H1 (cell line): ENCODE measurements at regions not wholly inside any gene's neighbourhood (a gene's known extent, or its start where the extent isn't known, plus 50 kb on each side); places are given as distances from the start of the nearest gene placed in this dataset.

Source experiments
- CTCF ChIA-PET: fragments of 300-600 bp; sonication (Branson Sonifier 250); formaldehyde crosslinking; loops from one replicate; lab custom pipeline; 2021; ENCODE audit not compliant: partially characterized antibody; lab: Charles Lee
- POLR2A ChIA-PET: fragments of 300-600 bp; sonication (Branson Sonifier 250); formaldehyde crosslinking; loops from one replicate; lab custom pipeline; 2021; ENCODE audit warnings: inconsistent platforms; ENCODE audit not compliant: partially characterized antibody; lab: Charles Lee
- DNase-seq, 2 experiments: peaks; one replicate each; pipeline versions ENCODE4 v3.0.0 to v3.0.0-alpha.2; 2010 to 2022; ENCODE audit warnings: low spot score in 2 of 2, low read depth in 1 of 2, mixed read lengths in 1 of 2
- FAIRE-seq: peaks from 2 replicates; lab custom pipeline; 2011; peaks lifted over from hg19 to GRCh38; lab: Jason Lieb, UNC
- H2AFZ ChIP-seq: 2 replicates; pipeline ENCODE4 v1.8.1; 2012; ENCODE audit warnings: low read length, inconsistent platforms
- H2AK5ac ChIP-seq: 2 replicates; pipeline ENCODE4 v1.6.1; 2013; ENCODE audit warnings: low read depth, low read length
- H2BK120ac ChIP-seq: replicated peaks from 2 replicates; pipeline ENCODE3; 2013; ENCODE audit warnings: low read depth, low read length, inconsistent platforms
- H2BK12ac ChIP-seq: 2 replicates; pipeline ENCODE4 v1.6.1; 2013; ENCODE audit warnings: low read depth, low read length
- H2BK15ac ChIP-seq: 2 replicates; pipeline ENCODE4 v1.6.1; 2013; ENCODE audit warnings: low read length
- H2BK20ac ChIP-seq: 2 replicates; pipeline ENCODE4 v1.6.1; 2013; ENCODE audit warnings: low read length
- H2BK5ac ChIP-seq: 2 replicates; pipeline ENCODE4 v1.6.1; 2013; ENCODE audit warnings: low read depth, low read length
- H3K14ac ChIP-seq: 2 replicates; pipeline ENCODE4 v1.6.1; 2013; ENCODE audit warnings: inconsistent platforms; ENCODE audit not compliant: insufficient read length
- H3K18ac ChIP-seq: 2 replicates; pipeline ENCODE4 v1.6.1; 2013; ENCODE audit warnings: low read length; ENCODE audit errors: extremely low read depth
- H3K23ac ChIP-seq: 2 replicates; pipeline ENCODE4 v1.6.1; 2013; ENCODE audit warnings: inconsistent platforms; ENCODE audit not compliant: insufficient read length
- H3K23me2 ChIP-seq: 2 replicates; pipeline ENCODE4 v1.6.1; 2013; ENCODE audit warnings: low read depth, low read length
- H3K27ac ChIP-seq: 2 replicates; pipeline ENCODE4 v1.6.1; 2011; ENCODE audit warnings: low read depth, low read length, inconsistent platforms
- H3K27me3 ChIP-seq, 4 experiments: replicated peaks in 1 of 4; 1 replicate in 1 of 4; 2 replicates in 3 of 4; pipeline versions ENCODE4 v1.6.1 to v1.8.1; 2011 to 2013; ENCODE audit warnings: low read length in 3 of 4, mild to moderate bottlenecking in 3 of 4, inconsistent platforms in 2 of 4, mixed read lengths in 2 of 4, moderate library complexity in 1 of 4; ENCODE audit not compliant: control insufficient read depth in 3 of 4, insufficient read depth in 3 of 4; ENCODE audit errors: extremely low read depth in 1 of 4
- H3K36me3 ChIP-seq, 4 experiments: 2 replicates each; pipeline versions ENCODE4 v1.6.1 to v1.8.1; 2011 to 2013; ENCODE audit warnings: mild to moderate bottlenecking in 4 of 4, low read length in 3 of 4, moderate library complexity in 2 of 4, control low read depth in 1 of 4, inconsistent platforms in 1 of 4; ENCODE audit not compliant: insufficient read depth in 4 of 4, control insufficient read depth in 2 of 4
- H3K4ac ChIP-seq: replicated peaks from 2 replicates; pipeline ENCODE3; 2013; ENCODE audit warnings: low read length, low read depth, mixed read lengths, inconsistent platforms; ENCODE audit not compliant: insufficient read length
- H3K4me1 ChIP-seq, 4 experiments: replicated peaks in 1 of 4; 1 replicate in 1 of 4; 2 replicates in 3 of 4; pipeline versions ENCODE4 v1.6.1 to v1.8.1; 2011 to 2013; ENCODE audit warnings: low read length in 3 of 4, inconsistent platforms in 2 of 4, mixed read lengths in 1 of 4; ENCODE audit not compliant: insufficient read depth in 4 of 4, control insufficient read depth in 3 of 4
- H3K4me2 ChIP-seq, 2 experiments: 2 replicates each; pipeline versions ENCODE4 v1.6.1 to v1.8.1; 2011 to 2013; ENCODE audit warnings: low read depth in 2 of 2, low read length in 2 of 2, control low read depth in 1 of 2, inconsistent platforms in 1 of 2, mild to moderate bottlenecking in 1 of 2; ENCODE audit not compliant: insufficient read depth in 1 of 2
- H3K4me3 ChIP-seq, 4 experiments: fragments of 200-600, 300-600 bp in 1 of 4; sonication (generic), shearing (Covaris generic), sonication (Bioruptor Twin) in 1 of 4; 2 replicates each; pipeline versions ENCODE4 v1.5.1 to v1.8.1; 2011 to 2016; ENCODE audit warnings: low read length in 4 of 4, low read depth in 3 of 4, control low read depth in 2 of 4, inconsistent platforms in 2 of 4, mild to moderate bottlenecking in 2 of 4, mixed read lengths in 1 of 4, moderate library complexity in 1 of 4; ENCODE audit not compliant: insufficient read depth in 2 of 4; ENCODE audit errors: extremely low read depth in 1 of 4
- H3K56ac ChIP-seq: replicated peaks from 2 replicates; pipeline ENCODE3; 2013; ENCODE audit warnings: low read depth, mild to moderate bottlenecking, mixed read lengths, low read length, inconsistent platforms; ENCODE audit not compliant: insufficient read length
- H3K79me1 ChIP-seq: 2 replicates; pipeline ENCODE4 v1.6.1; 2013; ENCODE audit warnings: low read depth, low read length, control low read depth
- H3K79me2 ChIP-seq, 2 experiments: 2 replicates each; pipeline versions ENCODE4 v1.6.1 to v1.8.1; 2012 to 2013; ENCODE audit warnings: low read length in 2 of 2, mild to moderate bottlenecking in 2 of 2, inconsistent platforms in 1 of 2; ENCODE audit not compliant: insufficient read depth in 2 of 2, control insufficient read depth in 1 of 2
- H3K9ac ChIP-seq, 4 experiments: replicated peaks in 1 of 4; 1 replicate in 1 of 4; 2 replicates in 3 of 4; pipeline versions ENCODE4 v1.6.1 to v1.8.1; 2011 to 2013; ENCODE audit warnings: low read depth in 3 of 4, low read length in 3 of 4, control low read depth in 2 of 4, mild to moderate bottlenecking in 2 of 4, moderate library complexity in 2 of 4, inconsistent platforms in 1 of 4; ENCODE audit errors: extremely low read depth in 1 of 4
- H3K9me3 ChIP-seq, 2 experiments: 2 replicates each; pipeline versions ENCODE4 v1.6.1 to v1.8.1; 2012 to 2013; ENCODE audit warnings: mild to moderate bottlenecking in 2 of 2, moderate library complexity in 2 of 2, control low read depth in 1 of 2, inconsistent platforms in 1 of 2, low read depth in 1 of 2, low read length in 1 of 2, mixed read lengths in 1 of 2; ENCODE audit not compliant: insufficient read depth in 2 of 2
- H4K20me1 ChIP-seq, 2 experiments: replicated peaks in 1 of 2; 2 replicates each; pipeline versions ENCODE3 to v1.8.1; 2011 to 2013; ENCODE audit warnings: inconsistent platforms in 2 of 2, low read length in 2 of 2, mild to moderate bottlenecking in 1 of 2; ENCODE audit not compliant: insufficient read depth in 2 of 2, control insufficient read depth in 1 of 2
- H4K5ac ChIP-seq: 2 replicates; pipeline ENCODE4 v1.6.1; 2013; ENCODE audit warnings: low read length, low read depth, mixed read lengths, inconsistent platforms; ENCODE audit not compliant: insufficient read length
- H4K8ac ChIP-seq: 2 replicates; pipeline ENCODE4 v1.8.0; 2013; ENCODE audit warnings: mild to moderate bottlenecking, moderate library complexity, low read length, inconsistent platforms; ENCODE audit not compliant: insufficient read depth; ENCODE audit errors: extremely low read depth
- H4K91ac ChIP-seq: replicated peaks from 2 replicates; pipeline ENCODE3; 2013; ENCODE audit warnings: low read length, mixed read lengths, inconsistent platforms; ENCODE audit not compliant: insufficient read length
- BRCA1 ChIP-seq: IDR thresholded peaks from 2 replicates; pipeline ENCODE4 v1.6.1; 2012; ENCODE audit warnings: low read depth, low read length, improper control_type of control experiment
- CEBPB ChIP-seq: IDR thresholded peaks from 2 replicates; pipeline ENCODE4 v1.6.1; 2012; ENCODE audit warnings: low read depth, low read length
- CHD2 ChIP-seq: IDR thresholded peaks from 2 replicates; pipeline ENCODE4 v1.6.1; 2012; ENCODE audit warnings: low read length, improper control_type of control experiment
- CREB1 ChIP-seq: IDR thresholded peaks from 2 replicates; pipeline ENCODE4 v1.6.1; 2012; ENCODE audit warnings: inconsistent platforms
- EGR1 ChIP-seq: IDR thresholded peaks from 2 replicates; pipeline ENCODE4 v1.6.1; 2011; ENCODE audit warnings: low read depth, low read length, borderline replicate concordance
- FOSL1 ChIP-seq: IDR thresholded peaks from 2 replicates; pipeline ENCODE4 v1.6.1; 2011; ENCODE audit warnings: mild to moderate bottlenecking, low read depth, low read length, moderate library complexity; ENCODE audit not compliant: insufficient read depth
- GABPA ChIP-seq: IDR thresholded peaks from 2 replicates; pipeline ENCODE4 v1.6.1; 2011; ENCODE audit warnings: mild to moderate bottlenecking, low read length, moderate library complexity, borderline replicate concordance; ENCODE audit not compliant: insufficient read depth
- KDM1A ChIP-seq: fragments of 200-600, 300-600 bp; sonication (generic); IDR thresholded peaks from 2 replicates; pipeline ENCODE4 v1.7.1; 2016; ENCODE audit warnings: mild to moderate bottlenecking, low read length, borderline replicate concordance
- NRF1 ChIP-seq: IDR thresholded peaks from 2 replicates; pipeline ENCODE4 v1.6.1; 2011; ENCODE audit warnings: mild to moderate bottlenecking, low read depth, low read length, improper control_type of control experiment
- PHF8 ChIP-seq: fragments of 200-600 bp; sonication (generic); conservative IDR thresholded peaks from 2 replicates; pipeline ENCODE4 v1.7.1; 2012; ENCODE audit warnings: low read depth, mild to moderate bottlenecking, inconsistent platforms, low read length, moderate library complexity
- POLR2A ChIP-seq, 2 experiments: IDR thresholded peaks; 1 replicate in 1 of 2; 2 replicates in 1 of 2; pipeline ENCODE4 v1.6.1; 2011; ENCODE audit warnings: low read depth in 2 of 2, low read length in 2 of 2, mild to moderate bottlenecking in 2 of 2; ENCODE audit errors: control extremely low read depth in 1 of 2
- TCF12 ChIP-seq: IDR thresholded peaks from 2 replicates; pipeline ENCODE4 v1.6.1; 2011; ENCODE audit warnings: low read depth, mild to moderate bottlenecking, low read length
- TEAD4 ChIP-seq: IDR thresholded peaks from 2 replicates; pipeline ENCODE4 v1.6.1; 2012; ENCODE audit warnings: low read depth, low read length, inconsistent platforms, mixed read lengths
- WGBS, 2 experiments: shearing (Covaris generic) in 1 of 2; methylation state at CpG; one replicate each; pipeline versions ENCODE4 v1.1.6 to v1.1.7; 2013 to 2015; ENCODE audit warnings: low lambda C conversion rate in 2 of 2, mixed read lengths in 2 of 2, inconsistent platforms in 1 of 2, low coverage in 1 of 2, missing lambda C conversion rate in 1 of 2; ENCODE audit not compliant: insufficient replicate concordance in 2 of 2, insufficient coverage in 1 of 2, insufficient read length in 1 of 2; ENCODE audit errors: extremely low coverage in 1 of 2, missing lambda C conversion rate in 1 of 2; 5-methylcytosine and 5-hydroxymethylcytosine counted together
- TF ChIP-seq, protein P1 (sequence below): IDR thresholded peaks from 2 replicates; pipeline ENCODE4 v1.6.1; 2012; ENCODE audit warnings: inconsistent platforms
- TF ChIP-seq, protein P2 (sequence below): IDR thresholded peaks from 2 replicates; pipeline ENCODE4 v1.6.1; 2011; ENCODE audit warnings: low read length, improper control_type of control experiment

DNA sequence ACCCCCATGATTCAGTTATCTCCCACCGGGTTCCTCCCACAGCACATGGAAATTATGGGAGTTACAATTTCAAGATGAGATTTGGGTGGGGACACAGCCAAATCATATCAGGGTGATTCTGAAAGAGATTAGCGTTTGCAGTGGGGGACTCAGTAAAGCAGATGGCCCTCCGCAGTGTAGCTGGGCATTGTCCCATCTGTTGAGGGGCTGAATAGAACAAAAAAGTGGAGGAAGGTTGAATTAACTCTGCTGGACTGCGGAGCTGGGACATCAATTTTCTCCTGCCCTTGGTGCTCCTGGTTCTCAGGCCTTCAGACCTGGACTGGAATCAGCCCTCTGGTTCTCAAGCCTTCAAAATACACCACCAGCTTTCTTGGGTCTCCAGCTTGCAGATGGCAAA lies 55.2 kb upstream of the CACNA1A start:
- Histone ChIP-seq H4K20me1 (no peaks in the 10 kb centered on the region), H3K79me2 (no peaks in the 10 kb centered on the region), H2BK20ac (no peak overlapping the region), H3K9ac (no peak overlapping the region), H2BK12ac (no peak overlapping the region), H3K56ac (no peak overlapping the region), H3K4ac (no peak overlapping the region), H4K5ac (no peak overlapping the region), H2BK5ac (no peak overlapping the region), H3K14ac (no peak overlapping the region), H2BK120ac (no peak overlapping the region), H3K9me3 (no peaks in the 10 kb centered on the region), H2AFZ (no peak overlapping the region), H3K36me3 (no peaks in the 10 kb centered on the region), H3K4me3 (no peak overlapping the region), H3K23me2 (no peaks in the 10 kb centered on the region), H3K27me3 (no peaks in the 10 kb centered on the region), H3K79me1 (no peaks in the 10 kb centered on the region), H2BK15ac (no peak overlapping the region), H4K91ac (no peak overlapping the region), H2AK5ac (no peak overlapping the region), H3K18ac (no peak overlapping the region), H3K27ac (no peak overlapping the region), H3K4me2 (no peak overlapping the region), H3K23ac (no peak overlapping the region), H3K4me1 (no peaks in the 10 kb centered on the region), H4K8ac (no peak overlapping the region)
- DNase-seq = no peak
- 81% methylated on average over 4 of the region's 4 CpGs; no CpG with 5 or more reads in 1 of the 2 experiments for WGBS, 2 experiments
- ChIA-PET POLR2A (no interaction called here), CTCF (interaction anchor here (1.3 kb wide), 1 partner anchor 9 kb away, joined by 3 read pairs; no protein-coding TSS in a partner anchor)
- no peak for FAIRE-seq
- TF ChIP-seq, protein P1, sequence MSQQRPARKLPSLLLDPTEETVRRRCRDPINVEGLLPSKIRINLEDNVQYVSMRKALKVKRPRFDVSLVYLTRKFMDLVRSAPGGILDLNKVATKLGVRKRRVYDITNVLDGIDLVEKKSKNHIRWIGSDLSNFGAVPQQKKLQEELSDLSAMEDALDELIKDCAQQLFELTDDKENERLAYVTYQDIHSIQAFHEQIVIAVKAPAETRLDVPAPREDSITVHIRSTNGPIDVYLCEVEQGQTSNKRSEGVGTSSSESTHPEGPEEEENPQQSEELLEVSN = no peak
- TF ChIP-seq KDM1A (no peak), TEAD4 (no peak), CREB1 (no peak), CEBPB (no peak), GABPA (no peak), NRF1 (no peak), PHF8 (no peak), FOSL1 (no peak), BRCA1 (no peak), TCF12 (no peak), CHD2 (no peak), EGR1 (no peak), POLR2A (IDR thresholded peaks at IDR 0.05; ENCODE audit: control extremely low read depth in 1 of 2, low read depth in 2 of 2, low read length in 2 of 2) (no peak)
- TF ChIP-seq, protein P2, sequence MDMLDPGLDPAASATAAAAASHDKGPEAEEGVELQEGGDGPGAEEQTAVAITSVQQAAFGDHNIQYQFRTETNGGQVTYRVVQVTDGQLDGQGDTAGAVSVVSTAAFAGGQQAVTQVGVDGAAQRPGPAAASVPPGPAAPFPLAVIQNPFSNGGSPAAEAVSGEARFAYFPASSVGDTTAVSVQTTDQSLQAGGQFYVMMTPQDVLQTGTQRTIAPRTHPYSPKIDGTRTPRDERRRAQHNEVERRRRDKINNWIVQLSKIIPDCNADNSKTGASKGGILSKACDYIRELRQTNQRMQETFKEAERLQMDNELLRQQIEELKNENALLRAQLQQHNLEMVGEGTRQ = no peak
